ENCODE measurements at regions not wholly inside any gene's neighbourhood (a gene's known extent, or its start where the extent isn't known, plus 50 kb on each side); places are given as distances from the start of the nearest gene placed in this dataset.

- no peak for TF ChIP-seq EZH2 (IDR thresholded peaks at IDR 0.05; ENCODE audit: low read length, unreplicated experiment)
- TF ChIP-seq CTCF (conservative IDR thresholded peaks at IDR 0.05; ENCODE audit: low read depth, low read length), result no peak
- no peak for TF ChIP-seq EZH2phosphoT487 (IDR thresholded peaks at IDR 0.05; ENCODE audit: borderline replicate concordance, low read length)
Observed at GRCh38 chr2:223264541-223265193, 212.7 kb downstream of the KCNE4 start.

Data from PC-3 (cell line).